PC-3 (cell line): ENCODE measurements at regions not wholly inside any gene's neighbourhood (a gene's known extent, or its start where the extent isn't known, plus 50 kb on each side); places are given as distances from the start of the nearest gene placed in this dataset.

ENCODE experiments used
- EZH2 ChIP-seq: fragments of 300-600 bp; sonication (generic); IDR thresholded peaks from one replicate; pipeline ENCODE4 v1.6.1; 2017; ENCODE audit warnings: antibody characterized with exemption, mild to moderate bottlenecking, low read length; ENCODE audit not compliant: unreplicated experiment
- EZH2phosphoT487 ChIP-seq: fragments of 300-600 bp; sonication (generic); IDR thresholded peaks from 2 replicates; pipeline ENCODE4 v1.6.1; 2018; ENCODE audit warnings: mild to moderate bottlenecking, antibody characterized with exemption, low read length, borderline replicate concordance
- TF ChIP-seq, protein P1 (sequence below): fragments of 300-600 bp; sonication (generic); conservative IDR thresholded peaks from 2 replicates; pipeline ENCODE4 v1.5.1; 2017; ENCODE audit warnings: antibody characterized with exemption, low read depth, mild to moderate bottlenecking, low read length

- TF ChIP-seq, protein P1, sequence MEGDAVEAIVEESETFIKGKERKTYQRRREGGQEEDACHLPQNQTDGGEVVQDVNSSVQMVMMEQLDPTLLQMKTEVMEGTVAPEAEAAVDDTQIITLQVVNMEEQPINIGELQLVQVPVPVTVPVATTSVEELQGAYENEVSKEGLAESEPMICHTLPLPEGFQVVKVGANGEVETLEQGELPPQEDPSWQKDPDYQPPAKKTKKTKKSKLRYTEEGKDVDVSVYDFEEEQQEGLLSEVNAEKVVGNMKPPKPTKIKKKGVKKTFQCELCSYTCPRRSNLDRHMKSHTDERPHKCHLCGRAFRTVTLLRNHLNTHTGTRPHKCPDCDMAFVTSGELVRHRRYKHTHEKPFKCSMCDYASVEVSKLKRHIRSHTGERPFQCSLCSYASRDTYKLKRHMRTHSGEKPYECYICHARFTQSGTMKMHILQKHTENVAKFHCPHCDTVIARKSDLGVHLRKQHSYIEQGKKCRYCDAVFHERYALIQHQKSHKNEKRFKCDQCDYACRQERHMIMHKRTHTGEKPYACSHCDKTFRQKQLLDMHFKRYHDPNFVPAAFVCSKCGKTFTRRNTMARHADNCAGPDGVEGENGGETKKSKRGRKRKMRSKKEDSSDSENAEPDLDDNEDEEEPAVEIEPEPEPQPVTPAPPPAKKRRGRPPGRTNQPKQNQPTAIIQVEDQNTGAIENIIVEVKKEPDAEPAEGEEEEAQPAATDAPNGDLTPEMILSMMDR = no peak
- TF ChIP-seq EZH2phosphoT487 (no peak), EZH2 (no peak)
Measured at GRCh38 chr16:62692685-62693084, 656.4 kb upstream of the CDH8 start.
